AG09319 (cell line): ENCODE measurements at regions not wholly inside any gene's neighbourhood (a gene's known extent, or its start where the extent isn't known, plus 50 kb on each side); places are given as distances from the start of the nearest gene placed in this dataset.

ENCODE experiments used
- DNase-seq: peaks from one replicate; pipeline ENCODE4 v3.0.0-alpha.2; 2010; ENCODE audit warnings: low read depth; ENCODE audit errors: extremely low read depth
- TF ChIP-seq, protein P1 (sequence below): IDR thresholded peaks from 2 replicates; pipeline ENCODE4 v1.5.1; 2011; ENCODE audit warnings: low read depth, mild to moderate bottlenecking, inconsistent platforms, low read length, moderate library complexity

- TF ChIP-seq, protein P1, sequence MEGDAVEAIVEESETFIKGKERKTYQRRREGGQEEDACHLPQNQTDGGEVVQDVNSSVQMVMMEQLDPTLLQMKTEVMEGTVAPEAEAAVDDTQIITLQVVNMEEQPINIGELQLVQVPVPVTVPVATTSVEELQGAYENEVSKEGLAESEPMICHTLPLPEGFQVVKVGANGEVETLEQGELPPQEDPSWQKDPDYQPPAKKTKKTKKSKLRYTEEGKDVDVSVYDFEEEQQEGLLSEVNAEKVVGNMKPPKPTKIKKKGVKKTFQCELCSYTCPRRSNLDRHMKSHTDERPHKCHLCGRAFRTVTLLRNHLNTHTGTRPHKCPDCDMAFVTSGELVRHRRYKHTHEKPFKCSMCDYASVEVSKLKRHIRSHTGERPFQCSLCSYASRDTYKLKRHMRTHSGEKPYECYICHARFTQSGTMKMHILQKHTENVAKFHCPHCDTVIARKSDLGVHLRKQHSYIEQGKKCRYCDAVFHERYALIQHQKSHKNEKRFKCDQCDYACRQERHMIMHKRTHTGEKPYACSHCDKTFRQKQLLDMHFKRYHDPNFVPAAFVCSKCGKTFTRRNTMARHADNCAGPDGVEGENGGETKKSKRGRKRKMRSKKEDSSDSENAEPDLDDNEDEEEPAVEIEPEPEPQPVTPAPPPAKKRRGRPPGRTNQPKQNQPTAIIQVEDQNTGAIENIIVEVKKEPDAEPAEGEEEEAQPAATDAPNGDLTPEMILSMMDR = no peak
- DNase-seq = no peak
These were observed 71.6 kb downstream of the C5orf15 start for GRCh38 chr5:133896873-133897272.

- TF ChIP-seq, protein P1 = no peak
- no peak for DNase-seq
These were observed 72.2 kb downstream of the C5orf15 start for GRCh38 chr5:133895979-133896845.

- DNase-seq = no peak
- TF ChIP-seq, protein P1 = no peak
These were observed 74.3 kb downstream of the C5orf15 start for GRCh38 chr5:133894143-133894542.

- DNase-seq = no peak
- TF ChIP-seq, protein P1 = no peak
These were observed 75.7 kb downstream of the C5orf15 start for GRCh38 chr5:133892774-133893173.

GRCh38 chr5:133892306-133892705 lies 76.1 kb downstream of the C5orf15 start:
- no peak for DNase-seq
- TF ChIP-seq, protein P1 = no peak

GRCh38 chr5:133891390-133891789 lies 77.0 kb downstream of the C5orf15 start:
- DNase-seq = no peak
- TF ChIP-seq, protein P1 = no peak

GRCh38 chr5:133890776-133891280 lies 77.6 kb downstream of the C5orf15 start:
- TF ChIP-seq, protein P1 = no peak

More at GRCh38 chr5:133890776-133891280, 77.6 kb downstream of the C5orf15 start:
- DNase-seq = no peak
